ENCODE measurements at regions not wholly inside any gene's neighbourhood (a gene's known extent, or its start where the extent isn't known, plus 50 kb on each side); places are given as distances from the start of the nearest gene placed in this dataset.
"Not testable (repeated sequence)": the region's sequence is repeated elsewhere in the genome, so short reads cannot be mapped to it uniquely, and the experiment has no call there.

- TF ChIP-seq ZNF462 (CRISPR knock-in tag; IDR thresholded peaks at IDR 0.05) (no peak), NANOG (IDR thresholded peaks at IDR 0.05; ENCODE audit: borderline replicate concordance) (no peak), ZNF114 (CRISPR knock-in tag; IDR thresholded peaks at IDR 0.05) (no peak), JUNB (IDR thresholded peaks at IDR 0.05; ENCODE audit: unreplicated experiment) (no peak), CTCF (conservative IDR thresholded peaks at IDR 0.05; ENCODE audit: low read depth in 2 of 2) (no peak), POLR2AphosphoS5 (IDR thresholded peaks at IDR 0.05; ENCODE audit: low read depth) (no peak), CREB1 (CRISPR knock-in tag; IDR thresholded peaks at IDR 0.05; ENCODE audit: low read depth) (no peak), ZNF331 (CRISPR knock-in tag; IDR thresholded peaks at IDR 0.05; ENCODE audit: low read depth) (no peak), EZH2 (IDR thresholded peaks at IDR 0.05; ENCODE audit: low read depth, unreplicated experiment) (no peak), EZH2phosphoT487 (IDR thresholded peaks at IDR 0.05; ENCODE audit: unreplicated experiment) (no peak)
Measured at GRCh38 chr12:95371571-95371970, 102.4 kb upstream of the METAP2 start (continued).

GRCh38 chr12:95379481-95379880 is 94.5 kb upstream of the METAP2 start:
- H2AFZ ChIP-seq; ATAC-seq; H3K4me3 ChIP-seq; H3K27ac Mint-ChIP-seq; H3K4me1 ChIP-seq (ENCODE audit: insufficient read depth); H4K20me1 ChIP-seq (replicated peaks; ENCODE audit: insufficient read depth); H3K36me3 ChIP-seq (ENCODE audit: insufficient read depth); H3K79me2 ChIP-seq (replicated peaks; ENCODE audit: insufficient read depth); H3K27me3 Mint-ChIP-seq (ENCODE audit: insufficient read depth, low read depth, poor library complexity); H3K9me2 ChIP-seq (ENCODE audit: insufficient read depth); H3K4me2 ChIP-seq; H3K4me1 Mint-ChIP-seq; H3F3A ChIP-seq (replicated peaks; ENCODE audit: low read depth); H3K27ac ChIP-seq (ENCODE audit: low read depth); DNase-seq (ENCODE audit: low spot score); H3K36me3 Mint-ChIP-seq (ENCODE audit: low read depth); H3K4me3 Mint-ChIP-seq; H3K27me3 ChIP-seq (ENCODE audit: insufficient read depth); H3K9me3 Mint-ChIP-seq: not testable (repeated sequence)

GRCh38 chr12:95380334-95380733 is 93.6 kb upstream of the METAP2 start:
- DNase-seq (ENCODE audit: low spot score); H3K27me3 Mint-ChIP-seq (ENCODE audit: insufficient read depth, low read depth, poor library complexity); H3F3A ChIP-seq (replicated peaks; ENCODE audit: low read depth); H3K36me3 Mint-ChIP-seq (ENCODE audit: low read depth); H3K27me3 ChIP-seq (ENCODE audit: insufficient read depth); H3K79me2 ChIP-seq (replicated peaks; ENCODE audit: insufficient read depth); H3K9me2 ChIP-seq (ENCODE audit: insufficient read depth); H3K27ac ChIP-seq (ENCODE audit: low read depth); H3K4me2 ChIP-seq; H3K4me1 Mint-ChIP-seq; H3K4me3 ChIP-seq; ATAC-seq; H3K27ac Mint-ChIP-seq; H3K4me3 Mint-ChIP-seq; H3K4me1 ChIP-seq (ENCODE audit: insufficient read depth); H2AFZ ChIP-seq; H3K36me3 ChIP-seq (ENCODE audit: insufficient read depth); H3K9me3 Mint-ChIP-seq; H4K20me1 ChIP-seq (replicated peaks; ENCODE audit: insufficient read depth): not testable (repeated sequence)

All from GM23338 (cell line).